ENCODE measurements at regions not wholly inside any gene's neighbourhood (a gene's known extent, or its start where the extent isn't known, plus 50 kb on each side); places are given as distances from the start of the nearest gene placed in this dataset.
"Not testable (repeated sequence)": the region's sequence is repeated elsewhere in the genome, so short reads cannot be mapped to it uniquely, and the experiment has no call there.

GRCh38 chr5:56632199-56632598 lies 183.2 kb upstream of the MAP3K1 start:
- DNase-seq (ENCODE audit: low read depth in 3 of 3, low spot score in 2 of 3), result no peak

GRCh38 chr5:56631719-56632118 lies 183.6 kb upstream of the MAP3K1 start:
- no peak for DNase-seq (ENCODE audit: low read depth in 3 of 3, low spot score in 2 of 3)

GRCh38 chr5:56628616-56629015 lies 186.7 kb upstream of the MAP3K1 start:
- not testable (repeated sequence) for DNase-seq (ENCODE audit: low read depth in 3 of 3, low spot score in 2 of 3)

GRCh38 chr5:56625541-56625940 lies 189.8 kb upstream of the MAP3K1 start:
- DNase-seq (ENCODE audit: low read depth in 3 of 3, low spot score in 2 of 3), result no peak

- DNase-seq (ENCODE audit: low read depth in 3 of 3, low spot score in 2 of 3), result no peak
These were observed 190.6 kb upstream of the MAP3K1 start for GRCh38 chr5:56624751-56625150.

- DNase-seq (ENCODE audit: low read depth in 3 of 3, low spot score in 2 of 3), result no peak
These were observed 193.2 kb upstream of the MAP3K1 start for GRCh38 chr5:56622141-56622540.

GRCh38 chr5:56620903-56621677 lies 194.3 kb upstream of the MAP3K1 start:
- no peak for DNase-seq (ENCODE audit: low read depth in 3 of 3, low spot score in 2 of 3)

- no peak for DNase-seq (ENCODE audit: low read depth in 3 of 3, low spot score in 2 of 3)
These were observed 197.4 kb upstream of the MAP3K1 start for GRCh38 chr5:56617998-56618397.

- DNase-seq (ENCODE audit: low read depth in 3 of 3, low spot score in 2 of 3), result no peak
These were observed 198.7 kb upstream of the MAP3K1 start for GRCh38 chr5:56616454-56617160.

GRCh38 chr5:56615361-56616153 lies 199.8 kb upstream of the MAP3K1 start:
- DNase-seq (ENCODE audit: low read depth in 3 of 3, low spot score in 2 of 3), result no peak

GRCh38 chr5:56612759-56613158 lies 202.6 kb upstream of the MAP3K1 start:
- no peak for DNase-seq (ENCODE audit: low read depth in 3 of 3, low spot score in 2 of 3)

- DNase-seq (ENCODE audit: low read depth in 3 of 3, low spot score in 2 of 3), result no peak
These were observed 203.0 kb upstream of the MAP3K1 start for GRCh38 chr5:56612353-56612752.

GRCh38 chr5:56610093-56610698 lies 205.2 kb upstream of the MAP3K1 start:
- no peak for DNase-seq (ENCODE audit: low read depth in 3 of 3, low spot score in 2 of 3)

- DNase-seq (ENCODE audit: low read depth in 3 of 3, low spot score in 2 of 3), result no peak
These were observed 207.0 kb upstream of the MAP3K1 start for GRCh38 chr5:56608217-56608925.

- DNase-seq (ENCODE audit: low read depth in 3 of 3, low spot score in 2 of 3), result no peak
These were observed 207.8 kb upstream of the MAP3K1 start for GRCh38 chr5:56607551-56607950.

GRCh38 chr5:56607074-56607473 lies 208.3 kb upstream of the MAP3K1 start:
- DNase-seq (ENCODE audit: low read depth in 3 of 3, low spot score in 2 of 3), result no peak

- no peak for DNase-seq (ENCODE audit: low read depth in 3 of 3, low spot score in 2 of 3)
These were observed 209.2 kb upstream of the MAP3K1 start for GRCh38 chr5:56606192-56606591.

GRCh38 chr5:56605231-56605630 lies 210.1 kb upstream of the MAP3K1 start:
- no peak for DNase-seq (ENCODE audit: low read depth in 3 of 3, low spot score in 2 of 3)

- DNase-seq (ENCODE audit: low read depth in 3 of 3, low spot score in 2 of 3), result no peak
These were observed 213.7 kb upstream of the MAP3K1 start for GRCh38 chr5:56601641-56602071.

- DNase-seq (ENCODE audit: low read depth in 3 of 3, low spot score in 2 of 3), result no peak
These were observed 216.4 kb upstream of the MAP3K1 start for GRCh38 chr5:56598941-56599340.

Data from right renal cortex interstitium (tissue), 3 donors.